WERI-Rb-1 (cell line): ENCODE measurements at regions not wholly inside any gene's neighbourhood (a gene's known extent, or its start where the extent isn't known, plus 50 kb on each side); places are given as distances from the start of the nearest gene placed in this dataset.

Source experiments
- DNase-seq: peaks from one replicate; pipeline ENCODE4 v3.0.0-alpha.2; 2020
- H3K27ac ChIP-seq: fragments of 250-450 bp; sonication (Bioruptor Pico); 2 replicates; pipeline ENCODE4 v1.5.1; 2020; ENCODE audit warnings: mild to moderate bottlenecking, moderate library complexity
- H3K27me3 ChIP-seq: fragments of 250-450 bp; sonication (Bioruptor Pico); 2 replicates; pipeline ENCODE4 v1.5.1; 2021; ENCODE audit warnings: mild to moderate bottlenecking, low read depth, moderate library complexity; ENCODE audit not compliant: insufficient read depth, severe bottlenecking
- H3K36me3 ChIP-seq: fragments of 250-450 bp; sonication (Bioruptor Pico); 2 replicates; pipeline ENCODE4 v1.5.1; 2020; ENCODE audit warnings: mild to moderate bottlenecking, moderate library complexity
- H3K4me3 ChIP-seq: 2 replicates; pipeline ENCODE4 v1.5.1; 2011; ENCODE audit warnings: low read depth, mild to moderate bottlenecking, control low read depth, low read length
- H3K9me3 ChIP-seq: fragments of 250-450 bp; sonication (Bioruptor Pico); 2 replicates; pipeline ENCODE4 v1.5.1; 2021; ENCODE audit warnings: mild to moderate bottlenecking, moderate library complexity; ENCODE audit not compliant: severe bottlenecking
- TF ChIP-seq, protein P1 (sequence below): IDR thresholded peaks from 2 replicates; pipeline ENCODE4 v1.5.1; 2011; ENCODE audit warnings: low read depth, mild to moderate bottlenecking, control low read depth, inconsistent platforms, low read length

DNA sequence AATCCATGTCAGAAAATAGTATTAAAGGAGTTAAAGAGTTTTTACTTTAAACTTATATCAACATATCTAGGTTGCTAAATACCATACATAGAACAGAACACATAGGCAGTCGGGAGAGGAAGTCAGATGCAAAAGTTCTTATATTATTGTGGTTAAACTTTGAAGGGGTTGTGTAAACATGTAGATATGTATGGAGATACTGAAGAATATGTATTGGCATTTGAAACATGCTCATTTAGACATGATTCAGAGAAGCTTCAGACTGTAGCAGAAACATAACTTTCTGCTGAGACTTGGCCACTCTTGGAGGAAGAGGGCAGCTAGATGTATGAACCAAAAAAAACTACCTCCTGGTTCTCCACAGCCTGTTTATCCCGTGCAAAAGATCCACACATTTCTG is 103.5 kb upstream of the FERD3L start:
- Histone ChIP-seq H3K9me3 (no peaks in the 10 kb centered on the region), H3K27me3 (no peaks in the 10 kb centered on the region), H3K27ac (no peak overlapping the region), H3K36me3 (no peaks in the 10 kb centered on the region), H3K4me3 (no peak overlapping the region)
- no peak for DNase-seq
- TF ChIP-seq, protein P1, sequence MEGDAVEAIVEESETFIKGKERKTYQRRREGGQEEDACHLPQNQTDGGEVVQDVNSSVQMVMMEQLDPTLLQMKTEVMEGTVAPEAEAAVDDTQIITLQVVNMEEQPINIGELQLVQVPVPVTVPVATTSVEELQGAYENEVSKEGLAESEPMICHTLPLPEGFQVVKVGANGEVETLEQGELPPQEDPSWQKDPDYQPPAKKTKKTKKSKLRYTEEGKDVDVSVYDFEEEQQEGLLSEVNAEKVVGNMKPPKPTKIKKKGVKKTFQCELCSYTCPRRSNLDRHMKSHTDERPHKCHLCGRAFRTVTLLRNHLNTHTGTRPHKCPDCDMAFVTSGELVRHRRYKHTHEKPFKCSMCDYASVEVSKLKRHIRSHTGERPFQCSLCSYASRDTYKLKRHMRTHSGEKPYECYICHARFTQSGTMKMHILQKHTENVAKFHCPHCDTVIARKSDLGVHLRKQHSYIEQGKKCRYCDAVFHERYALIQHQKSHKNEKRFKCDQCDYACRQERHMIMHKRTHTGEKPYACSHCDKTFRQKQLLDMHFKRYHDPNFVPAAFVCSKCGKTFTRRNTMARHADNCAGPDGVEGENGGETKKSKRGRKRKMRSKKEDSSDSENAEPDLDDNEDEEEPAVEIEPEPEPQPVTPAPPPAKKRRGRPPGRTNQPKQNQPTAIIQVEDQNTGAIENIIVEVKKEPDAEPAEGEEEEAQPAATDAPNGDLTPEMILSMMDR: no peak

DNA sequence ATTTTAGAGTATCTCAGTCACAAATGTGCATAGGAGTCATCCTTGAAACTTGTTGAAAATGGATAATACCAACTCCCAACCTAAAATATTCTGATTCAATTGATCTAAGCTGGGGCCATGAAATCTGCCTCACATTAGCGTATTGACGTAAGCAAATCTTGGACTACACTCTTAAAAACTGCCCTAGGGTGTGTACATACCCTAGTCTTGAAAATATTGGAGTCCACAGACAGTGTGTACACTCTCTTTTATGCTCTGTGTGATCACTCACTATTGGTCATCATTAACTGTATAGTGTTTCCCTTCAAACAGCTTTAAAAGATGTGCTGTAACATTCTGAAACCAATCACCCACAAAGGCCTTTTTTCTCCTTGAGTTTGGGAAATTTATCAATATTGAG is 102.9 kb upstream of the FERD3L start:
- TF ChIP-seq, protein P1: no peak
- H3K36me3 ChIP-seq: no peaks in the 10 kb centered on the region
- no peak overlapping the region for H3K27ac ChIP-seq
- no peaks in the 10 kb centered on the region for H3K9me3 ChIP-seq
- no peak overlapping the region for H3K4me3 ChIP-seq
- no peak for DNase-seq
- no peaks in the 10 kb centered on the region for H3K27me3 ChIP-seq

DNA sequence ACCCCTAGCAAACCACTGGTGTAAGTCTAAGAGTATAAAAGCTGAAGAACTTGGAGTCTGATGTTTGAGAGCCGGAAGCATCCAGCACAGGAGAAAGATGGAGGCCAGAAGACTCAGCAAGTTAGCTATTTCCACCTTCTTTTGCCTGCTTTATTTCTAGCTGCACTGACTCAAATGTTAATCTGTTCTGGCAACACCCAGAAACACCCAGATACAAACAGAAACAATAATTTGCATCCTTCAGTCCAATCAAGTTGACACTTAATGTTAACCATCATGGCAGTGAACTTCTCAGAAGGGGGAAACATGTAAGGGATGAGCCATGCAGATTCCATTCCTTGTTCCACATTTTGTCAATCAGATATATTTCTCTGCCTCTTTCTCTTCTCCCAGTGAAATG is 101.8 kb upstream of the FERD3L start:
- Histone ChIP-seq H3K4me3 (no peak overlapping the region), H3K9me3 (no peaks in the 10 kb centered on the region), H3K27ac (no peak overlapping the region), H3K36me3 (no peaks in the 10 kb centered on the region), H3K27me3 (no peaks in the 10 kb centered on the region)
- DNase-seq: no peak
- TF ChIP-seq, protein P1: no peak

DNA sequence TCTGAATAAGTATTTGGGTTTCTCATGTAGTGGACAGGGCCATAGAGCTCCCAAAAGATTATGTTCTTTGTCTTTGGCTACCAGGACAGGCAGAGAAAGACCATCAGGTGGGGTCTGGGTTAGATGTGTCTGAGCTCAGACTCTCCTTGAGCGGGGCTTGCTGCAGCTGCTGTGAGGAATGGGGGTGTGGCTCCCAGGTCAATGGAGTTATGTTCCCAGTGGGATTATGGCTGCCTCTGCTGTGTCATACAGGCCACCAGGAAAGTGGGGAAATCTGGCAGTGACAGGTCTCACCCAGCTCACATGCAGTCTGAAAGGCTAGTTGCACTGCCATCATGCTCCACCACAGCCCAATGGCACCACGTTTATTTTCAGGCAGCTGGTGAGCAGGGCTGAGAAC is 97.0 kb upstream of the FERD3L start:
- no peaks in the 10 kb centered on the region for H3K27me3 ChIP-seq
- no peaks in the 10 kb centered on the region for H3K36me3 ChIP-seq
- DNase-seq: no peak
- TF ChIP-seq, protein P1: no peak
- no peak overlapping the region for H3K4me3 ChIP-seq
- no peaks in the 10 kb centered on the region for H3K9me3 ChIP-seq
- no peak overlapping the region for H3K27ac ChIP-seq

DNA sequence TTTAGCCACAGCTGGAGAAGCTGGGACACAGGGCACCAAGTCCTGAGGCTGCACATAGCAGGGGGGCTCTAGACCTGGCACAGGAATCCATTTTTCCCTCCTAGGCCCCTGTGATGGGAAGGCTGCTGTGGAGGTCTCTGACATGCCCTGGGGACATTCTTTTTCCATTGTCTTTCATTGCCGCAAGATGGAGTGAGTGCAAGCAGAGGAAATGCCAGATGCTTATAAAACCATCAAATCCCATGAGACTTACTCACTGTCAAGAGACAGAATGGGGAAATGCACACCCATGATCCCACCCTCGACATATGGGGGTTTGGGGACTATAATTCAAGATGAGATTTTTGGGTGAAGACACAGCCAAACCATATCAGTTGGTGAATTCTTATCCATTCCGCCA is 94.7 kb upstream of the FERD3L start:
- DNase-seq: no peak
- TF ChIP-seq, protein P1: no peak
- Histone ChIP-seq H3K9me3 (no peaks in the 10 kb centered on the region), H3K27me3 (no peaks in the 10 kb centered on the region), H3K4me3 (no peak overlapping the region), H3K27ac (no peak overlapping the region), H3K36me3 (no peaks in the 10 kb centered on the region)

DNA sequence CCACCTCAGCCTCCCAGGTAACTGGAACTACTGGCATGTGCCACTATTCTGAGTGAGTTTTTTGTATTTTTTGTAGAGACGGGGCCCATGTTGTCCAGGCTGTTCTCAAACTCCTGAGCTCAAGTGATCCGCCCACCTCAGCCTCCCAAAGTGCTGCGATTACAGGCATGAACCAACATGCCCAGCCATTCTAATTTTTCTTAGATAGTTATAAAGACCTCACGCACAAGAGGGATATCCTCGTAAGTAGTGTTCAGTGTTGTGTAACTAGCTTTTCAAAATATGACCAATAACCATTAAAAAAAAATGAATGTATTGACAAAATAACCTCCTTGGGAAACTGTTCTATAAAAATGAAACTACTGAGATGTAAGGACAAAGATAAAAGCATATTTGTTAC is 90.5 kb upstream of the FERD3L start:
- H3K36me3 ChIP-seq: no peaks in the 10 kb centered on the region
- TF ChIP-seq, protein P1: no peak
- H3K27me3 ChIP-seq: no peaks in the 10 kb centered on the region
- no peaks in the 10 kb centered on the region for H3K9me3 ChIP-seq
- no peak for DNase-seq
- no peak overlapping the region for H3K4me3 ChIP-seq
- H3K27ac ChIP-seq: no peak overlapping the region
